ENCODE measurements at regions not wholly inside any gene's neighbourhood (a gene's known extent, or its start where the extent isn't known, plus 50 kb on each side); places are given as distances from the start of the nearest gene placed in this dataset.

DNA sequence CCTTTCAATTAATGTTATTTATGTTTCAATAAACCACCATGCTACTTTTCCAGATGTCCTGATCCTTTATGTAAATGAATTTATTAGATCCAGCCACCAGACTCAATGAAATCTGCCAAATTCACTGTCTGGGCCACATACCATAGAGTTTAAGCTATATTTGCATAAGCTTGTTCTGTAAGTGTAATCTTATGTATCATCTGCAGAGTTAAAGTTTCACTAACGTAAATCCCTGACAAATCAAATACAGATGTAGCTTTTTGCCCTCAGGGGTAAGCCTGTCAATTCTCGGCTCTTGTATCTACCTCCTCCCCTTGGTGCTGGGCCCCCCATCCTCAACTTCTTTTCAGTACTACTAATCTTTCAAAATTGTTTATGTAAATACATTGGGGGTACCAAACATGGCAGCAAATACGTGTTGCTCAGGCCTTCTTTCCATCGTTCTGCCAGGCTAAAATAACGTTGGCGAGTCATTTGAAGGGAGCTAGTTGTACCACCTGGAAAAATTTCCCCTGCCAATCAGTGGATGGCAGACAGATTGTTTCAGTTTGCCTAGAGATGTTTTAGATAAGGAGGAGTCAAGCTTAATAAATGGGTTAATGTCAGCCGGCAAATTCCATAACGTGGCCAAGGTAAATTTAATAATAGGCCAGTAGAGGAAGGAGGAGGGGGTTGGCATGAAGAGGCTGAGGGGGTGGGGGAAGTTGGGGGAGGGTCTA, 79.6 kb downstream of the RPS12 start:
- H3K27me3 Mint-ChIP-seq (ENCODE audit: low read depth) = no peaks in the 10 kb centered on the region
- peaks cover 8% of the 10 kb centered on the region for H3K9me3 Mint-ChIP-seq
- no peak overlapping the region for H3K4me3 Mint-ChIP-seq
- TF ChIP-seq, protein P1, sequence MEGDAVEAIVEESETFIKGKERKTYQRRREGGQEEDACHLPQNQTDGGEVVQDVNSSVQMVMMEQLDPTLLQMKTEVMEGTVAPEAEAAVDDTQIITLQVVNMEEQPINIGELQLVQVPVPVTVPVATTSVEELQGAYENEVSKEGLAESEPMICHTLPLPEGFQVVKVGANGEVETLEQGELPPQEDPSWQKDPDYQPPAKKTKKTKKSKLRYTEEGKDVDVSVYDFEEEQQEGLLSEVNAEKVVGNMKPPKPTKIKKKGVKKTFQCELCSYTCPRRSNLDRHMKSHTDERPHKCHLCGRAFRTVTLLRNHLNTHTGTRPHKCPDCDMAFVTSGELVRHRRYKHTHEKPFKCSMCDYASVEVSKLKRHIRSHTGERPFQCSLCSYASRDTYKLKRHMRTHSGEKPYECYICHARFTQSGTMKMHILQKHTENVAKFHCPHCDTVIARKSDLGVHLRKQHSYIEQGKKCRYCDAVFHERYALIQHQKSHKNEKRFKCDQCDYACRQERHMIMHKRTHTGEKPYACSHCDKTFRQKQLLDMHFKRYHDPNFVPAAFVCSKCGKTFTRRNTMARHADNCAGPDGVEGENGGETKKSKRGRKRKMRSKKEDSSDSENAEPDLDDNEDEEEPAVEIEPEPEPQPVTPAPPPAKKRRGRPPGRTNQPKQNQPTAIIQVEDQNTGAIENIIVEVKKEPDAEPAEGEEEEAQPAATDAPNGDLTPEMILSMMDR (IDR thresholded peaks at IDR 0.05; ENCODE audit: unreplicated experiment in 3 of 3) = no peak
- no peaks in the 10 kb centered on the region for H3K36me3 Mint-ChIP-seq (ENCODE audit: low read depth)
- peak overlapping the region in 1 of 3 experiments; percentile 20 for H3K27ac Mint-ChIP-seq
- H3K4me1 Mint-ChIP-seq = peaks cover 17% of the 10 kb centered on the region

DNA sequence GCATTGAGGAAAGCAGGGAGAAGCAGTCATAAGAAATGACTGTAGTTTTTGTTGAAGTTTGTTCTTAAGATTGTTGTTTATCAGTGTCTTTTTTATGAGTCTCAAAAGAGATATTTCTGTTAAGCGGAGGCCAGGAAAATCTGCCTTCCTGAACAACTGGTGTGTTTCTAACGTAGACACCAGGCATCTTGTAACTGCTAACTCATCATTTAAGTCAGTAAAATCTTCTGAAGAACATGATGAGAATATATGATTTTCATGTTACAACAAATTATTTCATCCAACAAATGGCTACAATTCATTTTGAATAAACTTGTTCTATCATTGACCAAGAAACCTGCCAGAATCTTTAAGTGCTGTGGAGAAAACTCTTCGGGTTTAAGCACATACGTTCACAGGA, 84.0 kb downstream of the RPS12 start:
- no peak overlapping the region for H3K4me3 Mint-ChIP-seq
- peak overlapping the region in 1 of 3 experiments; percentile 51 for H3K27ac Mint-ChIP-seq
- H3K27me3 Mint-ChIP-seq (ENCODE audit: low read depth) = no peaks in the 10 kb centered on the region
- TF ChIP-seq, protein P1 (IDR thresholded peaks at IDR 0.05; ENCODE audit: unreplicated experiment in 3 of 3) = no peak
- H3K36me3 Mint-ChIP-seq (ENCODE audit: low read depth) = no peaks in the 10 kb centered on the region
- peaks cover 32% of the 10 kb centered on the region for H3K4me1 Mint-ChIP-seq
- no peaks in the 10 kb centered on the region for H3K9me3 Mint-ChIP-seq

DNA sequence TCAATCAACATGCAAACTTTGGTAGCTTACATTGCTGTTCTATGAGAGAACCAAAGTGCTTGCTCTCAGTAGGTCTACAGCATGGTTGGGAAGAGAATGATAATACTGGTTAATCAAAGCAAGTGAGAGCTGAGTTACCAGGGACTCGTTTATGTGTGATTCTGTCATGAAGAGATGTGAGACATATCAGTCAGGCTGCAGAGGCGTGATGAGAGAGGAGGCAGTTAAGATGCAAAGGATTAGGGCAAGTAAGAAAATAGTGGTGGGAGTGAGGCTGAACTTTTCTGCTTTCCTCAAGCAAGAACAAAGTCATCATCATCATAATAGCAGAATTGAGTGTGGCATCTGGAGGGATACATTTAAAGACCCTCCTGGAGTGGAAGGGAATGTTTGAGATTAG, 86.5 kb downstream of the RPS12 start:
- TF ChIP-seq, protein P1 (IDR thresholded peaks at IDR 0.05; ENCODE audit: unreplicated experiment in 3 of 3) = no peak
- no peaks in the 10 kb centered on the region for H3K27me3 Mint-ChIP-seq (ENCODE audit: low read depth)
- H3K4me1 Mint-ChIP-seq = peaks cover 23% of the 10 kb centered on the region
- H3K4me3 Mint-ChIP-seq = no peak overlapping the region
- no peaks in the 10 kb centered on the region for H3K9me3 Mint-ChIP-seq
- peak overlapping the region in 1 of 3 experiments; percentile 5 for H3K27ac Mint-ChIP-seq
- H3K36me3 Mint-ChIP-seq (ENCODE audit: low read depth) = no peaks in the 10 kb centered on the region

DNA sequence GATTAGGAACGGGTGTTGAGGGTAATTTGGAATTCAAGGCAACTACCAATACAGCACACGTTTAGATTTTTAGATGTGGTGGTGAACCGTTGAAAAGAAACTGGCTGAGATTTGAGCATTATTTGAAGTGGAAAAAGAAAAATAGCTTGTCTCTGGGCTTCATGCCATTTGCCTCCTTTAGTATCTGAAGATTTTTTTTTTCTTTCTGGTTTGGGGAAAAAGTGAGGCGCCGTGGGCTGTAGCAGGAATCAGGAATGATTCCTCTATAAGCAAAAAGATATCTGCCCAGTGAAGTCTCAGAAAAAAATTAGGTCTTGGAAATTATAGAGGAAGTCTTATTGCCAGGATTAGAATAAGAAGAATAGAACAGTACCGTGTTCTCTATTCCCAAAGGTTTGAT, 88.5 kb downstream of the RPS12 start:
- Mint-ChIP-seq H3K4me3 (no peak overlapping the region), H3K27ac (peak overlapping the region in 2 of 3 experiments; percentile 55 to 64), H3K4me1 (peaks cover 20% of the 10 kb centered on the region), H3K27me3 (ENCODE audit: low read depth) (no peaks in the 10 kb centered on the region), H3K36me3 (ENCODE audit: low read depth) (no peaks in the 10 kb centered on the region), H3K9me3 (no peaks in the 10 kb centered on the region)
- TF ChIP-seq, protein P1 (IDR thresholded peaks at IDR 0.05; ENCODE audit: unreplicated experiment in 3 of 3) = no peak

DNA sequence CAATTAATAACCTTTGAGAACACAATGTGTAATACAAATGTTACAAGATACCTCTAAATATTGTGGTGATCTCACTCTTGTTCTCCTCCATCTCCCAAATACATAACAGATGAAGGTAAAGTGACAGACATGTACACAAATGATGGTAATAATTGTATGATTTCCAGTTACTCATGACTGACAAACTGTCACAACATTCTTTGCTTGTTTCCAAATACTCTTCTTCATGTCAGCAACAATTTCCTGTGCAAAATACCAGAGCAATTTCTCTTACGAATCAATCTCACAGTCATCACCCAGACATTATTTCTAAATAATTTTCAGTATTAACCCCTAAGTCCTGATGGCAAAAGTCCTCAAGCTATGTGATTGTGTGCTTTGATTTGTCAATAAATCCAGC, 92.9 kb downstream of the RPS12 start:
- TF ChIP-seq, protein P1 (IDR thresholded peaks at IDR 0.05; ENCODE audit: unreplicated experiment in 3 of 3) = no peak
- Mint-ChIP-seq H3K4me3 (no peak overlapping the region), H3K27ac (no peak overlapping the region), H3K27me3 (ENCODE audit: low read depth) (no peaks in the 10 kb centered on the region), H3K36me3 (ENCODE audit: low read depth) (no peaks in the 10 kb centered on the region), H3K9me3 (no peaks in the 10 kb centered on the region), H3K4me1 (peaks cover 14% of the 10 kb centered on the region)

DNA sequence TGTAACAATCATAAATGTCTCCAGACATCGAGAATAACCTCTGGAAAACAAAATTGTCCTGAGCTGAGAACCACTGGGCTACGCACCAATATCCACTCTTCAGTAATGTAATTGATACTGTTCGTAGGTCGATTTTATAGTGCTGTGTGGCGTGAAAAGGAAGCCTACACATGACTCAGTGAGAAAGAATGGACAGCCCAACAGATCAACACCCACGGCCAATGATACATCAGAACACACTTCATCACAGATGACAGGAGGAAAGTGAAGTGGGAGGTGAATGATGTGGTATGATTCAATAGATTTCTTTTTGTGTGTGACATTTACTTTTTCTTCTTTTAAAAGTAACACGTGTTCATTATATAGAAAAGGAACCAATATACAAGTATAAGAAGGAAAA, 93.5 kb downstream of the RPS12 start:
- H3K36me3 Mint-ChIP-seq (ENCODE audit: low read depth) = no peaks in the 10 kb centered on the region
- H3K4me1 Mint-ChIP-seq = peaks cover 13% of the 10 kb centered on the region
- no peak overlapping the region for H3K27ac Mint-ChIP-seq
- TF ChIP-seq, protein P1 (IDR thresholded peaks at IDR 0.05; ENCODE audit: unreplicated experiment in 3 of 3) = no peak
- no peak overlapping the region for H3K4me3 Mint-ChIP-seq
- H3K27me3 Mint-ChIP-seq (ENCODE audit: low read depth) = no peaks in the 10 kb centered on the region
- H3K9me3 Mint-ChIP-seq = no peaks in the 10 kb centered on the region
